ENCODE measurements at regions not wholly inside any gene's neighbourhood (a gene's known extent, or its start where the extent isn't known, plus 50 kb on each side); places are given as distances from the start of the nearest gene placed in this dataset.
A peak's percentile ranks its signal among the peaks of the same experiment; 100 is the strongest.

DNA sequence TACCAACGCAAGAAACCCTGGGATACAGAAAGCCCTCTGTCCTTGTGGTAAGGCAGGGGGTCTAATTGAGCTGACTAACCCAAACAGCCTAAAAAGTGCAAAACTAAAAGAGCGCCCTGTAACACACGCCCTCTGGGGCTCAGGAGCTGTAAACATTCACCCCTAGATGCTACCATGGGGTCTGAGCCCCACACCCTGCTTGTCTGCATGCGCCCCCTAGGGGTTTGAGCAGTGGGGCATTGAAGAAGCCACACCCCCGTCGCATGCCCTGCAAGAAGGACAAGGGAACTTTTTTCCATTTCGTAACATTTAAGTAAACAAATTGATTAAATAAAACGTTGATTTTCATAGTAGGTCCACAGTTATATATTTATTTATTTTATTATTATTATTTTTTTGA is 616.9 kb upstream of the MAN1A1 start:
- TF ChIP-seq, protein P1, sequence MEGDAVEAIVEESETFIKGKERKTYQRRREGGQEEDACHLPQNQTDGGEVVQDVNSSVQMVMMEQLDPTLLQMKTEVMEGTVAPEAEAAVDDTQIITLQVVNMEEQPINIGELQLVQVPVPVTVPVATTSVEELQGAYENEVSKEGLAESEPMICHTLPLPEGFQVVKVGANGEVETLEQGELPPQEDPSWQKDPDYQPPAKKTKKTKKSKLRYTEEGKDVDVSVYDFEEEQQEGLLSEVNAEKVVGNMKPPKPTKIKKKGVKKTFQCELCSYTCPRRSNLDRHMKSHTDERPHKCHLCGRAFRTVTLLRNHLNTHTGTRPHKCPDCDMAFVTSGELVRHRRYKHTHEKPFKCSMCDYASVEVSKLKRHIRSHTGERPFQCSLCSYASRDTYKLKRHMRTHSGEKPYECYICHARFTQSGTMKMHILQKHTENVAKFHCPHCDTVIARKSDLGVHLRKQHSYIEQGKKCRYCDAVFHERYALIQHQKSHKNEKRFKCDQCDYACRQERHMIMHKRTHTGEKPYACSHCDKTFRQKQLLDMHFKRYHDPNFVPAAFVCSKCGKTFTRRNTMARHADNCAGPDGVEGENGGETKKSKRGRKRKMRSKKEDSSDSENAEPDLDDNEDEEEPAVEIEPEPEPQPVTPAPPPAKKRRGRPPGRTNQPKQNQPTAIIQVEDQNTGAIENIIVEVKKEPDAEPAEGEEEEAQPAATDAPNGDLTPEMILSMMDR (conservative IDR thresholded peaks at IDR 0.05; ENCODE audit: low read length), result peak; percentile 78
- TF ChIP-seq EZH2phosphoT487 (IDR thresholded peaks at IDR 0.05; ENCODE audit: borderline replicate concordance, low read depth, low read length), result no peak
